HG03565 (cell line): ENCODE measurements at regions not wholly inside any gene's neighbourhood (a gene's known extent, or its start where the extent isn't known, plus 50 kb on each side); places are given as distances from the start of the nearest gene placed in this dataset.

Experiments used
- ATAC-seq: cut with Tn5 transposase; IDR thresholded peaks from one replicate; pipeline ENCODE4 v1.9.1; 2021; ENCODE audit warnings: mild to moderate bottlenecking, moderate library complexity; ENCODE audit not compliant: unreplicated experiment

GRCh38 chr7:22913158-22913557, 90.5 kb upstream of the TOMM7 start:
- no peak for ATAC-seq

- no peak for ATAC-seq
Observed at GRCh38 chr7:22911889-22912288, 89.2 kb upstream of the TOMM7 start.

- no peak for ATAC-seq
Observed at GRCh38 chr7:22909917-22910316, 87.3 kb upstream of the TOMM7 start.

- no peak for ATAC-seq
Observed at GRCh38 chr7:22907805-22908204, 85.2 kb upstream of the TOMM7 start.

GRCh38 chr7:22900784-22901183, 78.1 kb upstream of the TOMM7 start:
- ATAC-seq: no peak

- no peak for ATAC-seq
Observed at GRCh38 chr7:22900101-22900500, 77.5 kb upstream of the TOMM7 start.

GRCh38 chr7:22896917-22897316, 74.3 kb upstream of the TOMM7 start:
- ATAC-seq: no peak

GRCh38 chr7:22895828-22896165, 73.1 kb upstream of the TOMM7 start:
- ATAC-seq: no peak

GRCh38 chr7:22895140-22895827, 72.6 kb upstream of the TOMM7 start:
- no peak for ATAC-seq

- no peak for ATAC-seq
Observed at GRCh38 chr7:22894546-22894945, 71.9 kb upstream of the TOMM7 start.

- no peak for ATAC-seq
Observed at GRCh38 chr7:22890773-22891172, 68.1 kb upstream of the TOMM7 start.

- ATAC-seq: peak; percentile 84
Observed at GRCh38 chr7:22885797-22886261, 63.2 kb upstream of the TOMM7 start.

GRCh38 chr7:22884911-22885788, 62.5 kb upstream of the TOMM7 start:
- ATAC-seq: peak; percentile 31

GRCh38 chr7:22882106-22882505, 59.5 kb upstream of the TOMM7 start:
- ATAC-seq: no peak

GRCh38 chr7:22879709-22880306, 57.2 kb upstream of the TOMM7 start:
- ATAC-seq: no peak

GRCh38 chr7:22879280-22879679, 56.6 kb upstream of the TOMM7 start:
- no peak for ATAC-seq

GRCh38 chr7:22876986-22877729, 54.5 kb upstream of the TOMM7 start:
- no peak for ATAC-seq

GRCh38 chr7:22875470-22875869, 52.8 kb upstream of the TOMM7 start:
- no peak for ATAC-seq

- no peak for ATAC-seq
Observed at GRCh38 chr7:22874904-22875303, 52.3 kb upstream of the TOMM7 start.
